ENCODE measurements at regions not wholly inside any gene's neighbourhood (a gene's known extent, or its start where the extent isn't known, plus 50 kb on each side); places are given as distances from the start of the nearest gene placed in this dataset.

DNA sequence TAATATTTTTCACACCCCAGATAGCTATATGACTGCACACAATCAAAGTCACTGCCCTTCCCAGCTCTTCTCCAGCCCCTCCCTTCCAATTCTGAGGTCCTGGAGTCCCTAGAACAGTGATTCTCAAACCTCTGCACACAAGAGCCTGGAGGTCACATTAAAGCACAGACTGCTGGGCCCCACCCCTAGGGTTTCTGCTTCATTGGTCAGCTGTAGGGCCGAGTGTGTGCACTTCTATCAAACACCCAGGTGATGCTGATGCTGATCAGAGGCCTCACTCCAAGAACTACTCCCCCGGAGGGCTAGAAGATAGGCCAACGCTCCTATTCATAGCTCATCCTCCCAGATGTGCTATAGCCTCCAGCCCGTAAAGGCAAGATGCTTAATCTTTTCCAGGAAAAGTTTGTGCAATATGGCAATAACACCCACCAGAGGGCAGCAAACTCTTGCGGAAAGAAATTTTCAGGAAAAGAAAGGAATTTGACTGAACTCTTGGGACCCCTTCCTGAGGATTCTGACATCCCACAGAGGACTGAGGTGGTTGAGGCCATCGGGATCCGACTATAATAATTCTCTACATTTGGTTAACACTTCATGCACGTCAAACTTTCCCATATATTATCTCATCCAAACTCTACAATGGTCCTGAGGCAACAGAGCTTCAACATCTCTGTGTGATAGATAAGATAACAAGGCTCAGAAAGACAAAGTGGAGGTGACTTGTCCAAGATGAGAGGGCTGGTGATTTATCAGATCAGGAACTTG lies 194.2 kb upstream of the PKDCC start:
- peak; percentile 17 for DNase-seq (ENCODE audit: low spot score)

DNA sequence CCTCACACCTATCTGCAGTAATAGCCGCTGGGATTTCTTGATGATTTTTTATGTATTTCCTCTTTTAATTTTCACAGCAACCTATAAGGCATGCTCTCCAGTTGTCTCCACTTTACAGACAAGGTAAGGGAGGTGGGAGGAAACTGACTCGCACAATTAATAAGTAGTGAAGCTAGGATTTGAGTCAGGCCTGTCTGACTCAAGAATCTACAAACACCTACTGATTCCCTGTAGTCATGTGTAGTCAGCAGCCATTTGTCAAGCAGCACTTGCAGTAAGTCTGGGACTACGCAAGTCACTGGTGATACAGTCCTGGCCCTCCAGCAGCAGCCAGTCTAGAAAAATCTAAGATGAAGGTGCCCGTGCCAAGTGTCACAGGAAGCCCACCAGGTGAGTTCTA lies 193.6 kb upstream of the PKDCC start:
- no peak for DNase-seq (ENCODE audit: low spot score)

DNA sequence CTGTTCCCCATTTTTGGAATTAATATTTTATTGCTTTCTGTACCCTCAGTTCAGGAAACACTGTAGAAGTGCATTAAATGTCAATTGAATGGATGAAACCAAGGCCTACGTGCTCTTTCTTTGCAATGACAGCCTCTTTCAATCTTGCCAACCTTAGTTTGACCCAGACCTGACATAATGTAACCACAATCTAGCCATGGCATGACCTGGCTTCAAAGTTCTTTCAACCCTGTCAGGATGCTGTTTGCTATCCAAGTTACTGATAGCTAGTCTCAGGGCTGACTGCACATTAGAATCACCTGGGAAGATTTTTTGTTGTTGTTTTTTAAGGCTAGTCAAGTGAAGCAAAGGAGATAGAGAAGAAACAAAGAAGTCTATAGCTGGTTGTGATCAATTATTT lies 190.9 kb upstream of the PKDCC start:
- DNase-seq (ENCODE audit: low spot score): no peak

- DNase-seq (ENCODE audit: low spot score): no peak
Observed at GRCh38 chr2:41859615-41860514, 188.0 kb upstream of the PKDCC start.

GRCh38 chr2:41863062-41863461 lies 184.8 kb upstream of the PKDCC start:
- DNase-seq (ENCODE audit: low spot score): no peak

- no peak for DNase-seq (ENCODE audit: low spot score)
Observed at GRCh38 chr2:41865263-41865662, 182.6 kb upstream of the PKDCC start.

GRCh38 chr2:41867553-41867952 lies 180.3 kb upstream of the PKDCC start:
- no peak for DNase-seq (ENCODE audit: low spot score)

DNA sequence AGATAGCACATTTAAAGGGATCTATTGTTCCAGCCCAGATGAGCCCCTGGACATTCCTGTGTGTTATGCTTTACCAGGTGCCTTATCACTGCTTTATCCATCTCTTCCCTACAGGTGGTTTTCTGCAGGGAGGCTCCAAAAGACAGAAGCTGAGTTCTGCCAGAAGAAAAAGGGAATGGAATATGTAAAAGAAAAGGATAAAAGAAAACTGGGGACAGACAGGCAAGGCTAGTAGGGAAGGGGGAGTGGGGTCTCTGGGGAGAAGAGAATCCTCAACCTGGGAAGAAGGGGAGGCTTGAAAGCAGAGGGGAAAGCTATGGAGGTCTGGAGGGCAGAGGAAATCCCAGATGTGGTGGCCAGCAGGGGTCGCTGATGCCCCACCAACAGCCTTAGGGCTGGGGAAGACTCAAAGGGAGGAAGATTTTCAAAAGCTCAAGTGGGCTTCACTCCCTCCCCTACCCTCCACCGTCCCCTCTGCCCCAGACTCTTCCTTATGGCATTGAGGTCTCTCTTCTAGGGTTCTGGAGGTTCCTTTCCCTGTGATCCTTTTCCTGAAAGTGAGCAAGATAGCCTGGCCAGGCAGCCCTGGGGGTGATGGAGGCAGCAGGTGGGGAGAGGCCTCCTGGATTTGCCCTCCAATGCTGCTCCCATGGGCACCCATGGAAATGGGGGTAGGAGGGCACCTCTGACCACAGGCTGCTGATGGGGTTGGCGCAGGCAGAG lies 178.1 kb upstream of the PKDCC start:
- peak; percentile 66 for DNase-seq (ENCODE audit: low spot score)

DNA sequence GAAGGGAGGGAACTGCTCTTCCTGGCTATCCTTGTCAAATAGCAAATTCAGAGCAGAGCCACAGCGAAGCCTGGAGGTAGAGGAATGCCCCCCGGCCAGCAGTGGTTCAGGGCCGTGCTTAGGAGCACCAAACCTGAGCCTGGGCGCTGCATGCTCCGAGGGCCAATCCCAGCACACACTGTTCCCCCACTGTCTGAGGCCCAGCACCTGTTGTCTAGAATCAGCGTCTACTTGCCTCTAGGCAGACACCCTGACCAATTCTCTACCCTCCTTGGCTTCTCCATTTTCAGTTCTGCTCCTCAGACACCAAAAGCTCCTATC lies 177.6 kb upstream of the PKDCC start:
- no peak for DNase-seq (ENCODE audit: low spot score)

DNA sequence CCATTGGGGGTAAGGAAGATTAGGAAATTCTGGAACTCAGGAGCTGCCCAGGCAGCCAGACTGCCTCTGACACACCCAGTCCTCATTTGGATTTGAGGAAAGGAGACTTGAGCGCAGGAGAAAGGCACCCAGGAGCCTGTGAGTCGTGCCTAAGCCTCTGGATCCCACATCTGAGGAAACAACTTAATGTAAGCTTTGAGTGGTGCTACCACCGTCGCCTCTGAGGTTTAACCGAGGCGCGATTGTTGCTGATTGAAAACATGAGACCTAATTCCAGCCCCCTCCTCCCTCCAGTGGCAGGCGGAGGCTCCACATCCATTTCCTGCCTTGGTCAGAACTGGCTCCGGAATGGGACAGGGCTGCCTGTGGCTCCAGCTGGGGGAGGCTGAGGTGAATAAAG lies 176.7 kb upstream of the PKDCC start:
- no peak for DNase-seq (ENCODE audit: low spot score)

- DNase-seq (ENCODE audit: low spot score): no peak
Observed at GRCh38 chr2:41872646-41873045, 175.2 kb upstream of the PKDCC start.

- no peak for DNase-seq (ENCODE audit: low spot score)
Observed at GRCh38 chr2:41873102-41874031, 174.5 kb upstream of the PKDCC start.

DNA sequence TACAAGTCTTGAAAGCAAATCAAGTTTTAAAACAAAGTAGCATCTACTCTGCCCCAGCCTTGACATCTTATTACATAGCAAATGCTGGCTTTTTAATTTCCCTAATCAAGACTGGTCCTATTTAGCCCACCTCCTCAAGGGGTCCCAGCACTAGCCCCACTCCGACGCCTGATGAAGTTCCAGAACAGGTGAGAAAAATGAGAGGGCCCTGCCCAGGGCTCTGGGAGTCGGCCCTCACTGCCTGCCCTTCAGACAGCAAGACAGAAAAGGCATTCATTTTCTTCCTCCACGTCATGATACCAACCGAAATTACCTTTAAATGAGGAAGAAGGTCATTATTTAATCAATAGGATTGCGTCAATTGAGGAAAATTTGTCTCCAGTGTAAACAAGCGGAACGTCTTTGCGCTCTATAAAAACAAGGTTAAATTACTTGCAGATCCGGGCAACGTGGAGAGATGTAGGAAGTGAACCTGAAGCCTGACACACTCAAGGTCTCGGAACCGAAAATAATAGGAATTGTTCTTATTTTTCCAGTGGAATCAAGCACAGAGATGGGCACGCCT lies 170.6 kb upstream of the PKDCC start:
- no peak for DNase-seq (ENCODE audit: low spot score)

DNA sequence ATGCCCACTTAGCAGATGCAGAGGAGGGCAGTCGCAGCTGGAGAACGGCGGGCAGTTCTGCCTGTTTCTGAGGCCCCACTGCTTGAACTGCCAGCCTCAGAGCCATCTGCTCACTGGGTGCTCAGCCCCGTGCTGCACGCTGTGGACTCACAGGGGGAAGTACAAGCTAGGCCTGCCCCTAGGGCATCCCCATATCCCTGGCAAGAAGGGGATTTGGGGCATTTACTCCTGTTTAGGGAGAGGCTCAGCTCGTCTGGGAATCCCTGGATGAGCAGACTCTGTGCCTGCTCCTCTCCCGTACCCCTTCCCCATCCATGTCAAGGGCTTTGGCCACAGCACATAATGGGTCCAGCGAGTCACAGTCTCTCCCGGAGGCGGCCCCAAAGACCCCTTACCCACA lies 169.8 kb upstream of the PKDCC start:
- no peak for DNase-seq (ENCODE audit: low spot score)

DNA sequence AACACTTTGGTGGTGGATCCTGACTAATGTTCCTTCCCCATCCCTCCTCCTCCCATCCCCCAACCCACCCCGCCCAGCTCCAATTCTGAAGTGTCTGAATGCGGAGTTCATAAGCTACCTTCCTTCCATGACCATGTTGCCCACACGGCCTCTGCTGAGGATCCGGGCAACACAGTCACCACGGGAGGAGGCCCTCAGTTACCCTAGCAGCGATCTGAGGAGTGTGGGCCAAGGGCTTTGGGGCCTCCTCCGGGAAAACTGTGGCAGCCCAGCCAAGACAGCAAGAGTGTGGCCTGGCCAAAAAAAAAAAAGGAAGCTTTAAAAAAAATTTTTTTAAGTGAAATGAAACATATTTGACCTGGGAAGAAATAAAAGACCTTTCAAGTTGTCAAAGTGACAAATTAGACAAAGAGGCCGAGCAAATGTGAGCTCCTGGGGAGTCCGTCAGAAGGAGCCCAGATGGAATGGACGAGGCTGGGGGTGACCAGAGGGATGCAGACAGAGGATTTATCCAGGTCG lies 169.0 kb upstream of the PKDCC start:
- DNase-seq (ENCODE audit: low spot score): no peak

DNA sequence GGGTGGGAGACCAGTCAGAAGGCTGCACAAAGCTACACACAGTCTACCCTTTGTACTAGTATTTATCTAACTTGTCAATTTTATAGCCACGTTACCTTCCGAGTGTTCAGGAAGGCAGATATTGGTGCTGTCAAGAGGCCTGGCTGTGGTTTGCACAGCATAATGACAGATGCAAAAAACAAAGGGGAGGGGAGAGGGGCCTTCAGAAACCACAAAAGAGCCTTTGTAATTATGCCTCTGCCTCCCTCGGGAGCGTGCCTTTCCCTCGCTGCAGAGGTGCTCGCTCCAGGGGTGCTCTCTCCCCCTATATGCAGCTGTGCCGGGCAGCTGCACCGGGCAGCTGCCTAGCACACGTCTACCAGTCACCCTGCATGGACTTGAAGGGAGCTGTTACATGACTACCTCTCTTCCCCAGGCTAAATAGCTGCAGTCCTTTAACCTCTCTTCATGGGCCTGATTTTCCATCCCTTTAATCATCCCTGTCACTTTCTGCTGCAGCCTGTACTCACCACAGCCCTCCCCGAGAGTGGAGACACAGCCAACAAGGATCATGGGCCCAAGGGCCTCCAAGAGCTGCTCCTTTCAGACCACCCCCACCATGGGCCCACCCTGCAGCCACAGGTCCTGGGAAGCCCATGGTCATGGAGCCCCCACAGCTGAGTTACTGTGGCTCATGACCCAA lies 168.4 kb upstream of the PKDCC start:
- DNase-seq (ENCODE audit: low spot score): no peak

DNA sequence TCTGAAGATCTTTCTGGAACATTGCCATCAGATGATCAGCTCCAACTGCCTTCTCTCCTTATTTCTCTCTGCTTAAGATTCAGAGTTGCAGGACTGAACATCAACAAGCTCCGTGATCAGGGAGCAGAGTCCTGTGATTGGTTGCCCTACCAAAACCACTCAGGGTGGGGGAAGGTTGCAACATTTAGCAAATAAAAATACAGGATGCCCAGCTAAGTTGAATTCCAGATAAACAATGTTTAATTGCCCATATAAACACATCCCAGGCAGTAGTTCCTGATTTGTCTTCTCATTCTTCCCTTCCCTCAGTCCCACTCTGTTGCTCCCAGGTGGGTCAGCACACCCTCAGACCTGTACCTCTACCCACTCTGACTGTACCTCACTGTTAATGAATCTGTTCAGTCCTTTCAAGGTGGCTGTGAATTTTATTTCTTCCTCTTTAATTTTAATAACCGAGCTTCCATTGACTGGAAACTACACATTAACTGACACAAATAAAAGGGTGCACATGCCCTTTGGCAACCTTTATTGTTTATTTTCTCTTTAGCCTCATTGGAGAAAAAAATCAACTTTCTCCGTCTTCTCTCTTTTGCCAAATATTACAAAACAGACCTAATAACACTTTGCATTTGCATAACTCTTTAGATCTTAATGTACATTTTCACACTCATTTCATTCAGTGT lies 167.1 kb upstream of the PKDCC start:
- no peak for DNase-seq (ENCODE audit: low spot score)

DNA sequence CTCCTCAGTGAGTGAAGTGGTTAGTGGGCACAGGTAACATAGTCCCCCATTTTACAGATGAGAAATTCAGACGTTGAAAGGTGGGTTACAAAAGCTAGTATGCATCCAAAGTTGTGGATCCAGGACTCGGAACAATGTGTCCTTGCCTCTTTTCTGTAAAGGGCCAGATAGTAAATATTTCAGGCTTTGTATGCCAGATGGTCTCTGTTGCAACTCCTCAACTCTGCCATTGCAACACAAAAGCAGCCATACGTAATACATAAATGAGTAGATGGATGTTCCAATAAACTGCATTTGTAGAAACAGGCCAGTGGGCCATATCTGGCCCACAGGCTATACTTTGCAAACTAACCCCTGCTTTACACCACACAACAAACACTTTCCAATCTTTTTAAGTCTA lies 166.6 kb upstream of the PKDCC start:
- no peak for DNase-seq (ENCODE audit: low spot score)

DNA sequence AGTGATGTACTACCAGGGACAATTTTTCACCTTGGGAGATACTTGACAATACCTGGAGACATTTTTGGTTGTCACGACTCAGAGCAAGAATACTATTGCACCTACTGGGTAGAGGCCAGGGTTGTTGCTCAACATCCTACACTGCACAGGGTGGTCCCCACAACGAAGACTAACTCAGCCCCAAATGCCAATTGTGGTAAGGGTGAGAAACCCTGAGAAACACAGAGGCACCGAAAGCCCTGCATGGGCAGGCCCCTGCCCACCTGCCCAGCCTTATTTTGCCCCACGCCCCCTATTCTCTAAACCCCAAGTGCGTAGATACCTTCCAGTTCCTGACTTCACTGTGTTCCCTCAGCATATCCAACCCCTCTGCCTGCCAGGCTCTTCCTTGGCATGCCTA lies 163.1 kb upstream of the PKDCC start:
- no peak for DNase-seq (ENCODE audit: low spot score)

GRCh38 chr2:41886145-41886664 lies 161.6 kb upstream of the PKDCC start:
- DNase-seq (ENCODE audit: low spot score): no peak

Data from CD4-positive, alpha-beta T cell treated with Interleukin-15 for 4 hours (primary cell).